SK-N-MC (cell line): ENCODE measurements at regions not wholly inside any gene's neighbourhood (a gene's known extent, or its start where the extent isn't known, plus 50 kb on each side); places are given as distances from the start of the nearest gene placed in this dataset.

Experiments used
- EZH2 ChIP-seq: fragments of 200-600 bp; sonication (generic); IDR thresholded peaks from one replicate; pipeline ENCODE4 v1.6.1; 2017; ENCODE audit warnings: antibody characterized with exemption
- POLR2AphosphoS5 ChIP-seq: IDR thresholded peaks from 2 replicates; pipeline ENCODE4 v1.6.1; 2012; ENCODE audit warnings: mild to moderate bottlenecking, low read depth, low read length, borderline replicate concordance

- TF ChIP-seq EZH2 (no peak), POLR2AphosphoS5 (no peak)
These were observed 438.3 kb upstream of the PSMD7 start for GRCh38 chr16:73858326-73858725.
